Pancreas (tissue), 10 donors: ENCODE measurements at regions not wholly inside any gene's neighbourhood (a gene's known extent, or its start where the extent isn't known, plus 50 kb on each side); places are given as distances from the start of the nearest gene placed in this dataset.

Experiments
- ATAC-seq, 4 donors: fragments of 200-7000 bp; cut with Tn5 transposase; one replicate each; pipeline versions ENCODE4 v1.8.0 to v1.9.1; 2020; ENCODE audit warnings: mild to moderate bottlenecking in 4 of 4, moderate library complexity in 4 of 4
- DNase-seq, 6 donors: peaks; one replicate each; pipeline ENCODE4 v3.0.0-alpha.2; 2020
- FAIRE-seq: peaks from 2 replicates; lab custom pipeline; 2012; peaks lifted over from hg19 to GRCh38; lab: Jason Lieb, UNC
- H3K27ac ChIP-seq, 4 donors: fragments of 200-600 bp; sonication (generic); 1 replicate in 3 of 4; 2 replicates in 1 of 4; pipeline versions ENCODE4 v1.5.0 to v1.8.0; 2020
- H3K27me3 ChIP-seq, 4 donors: fragments of 200-600 bp; one replicate each; pipeline ENCODE4 v1.8.0; 2021
- H3K36me3 ChIP-seq, 3 donors: fragments of 200-600 bp; sonication (generic) in 1 of 3; one replicate each; pipeline versions ENCODE4 v1.5.0 to v1.8.0; 2020 to 2021
- H3K4me1 ChIP-seq, 3 donors: fragments of 200-600 bp; one replicate each; pipeline ENCODE4 v1.8.0; 2021
- H3K4me3 ChIP-seq, 4 donors: fragments of 200-600 bp; sonication (generic) in 2 of 4; one replicate each; pipeline versions ENCODE4 v1.5.0 to v1.8.0; 2020 to 2021
- H3K9me3 ChIP-seq, 4 donors: fragments of 200-600 bp; one replicate each; pipeline ENCODE4 v1.8.0; 2021
- CTCF ChIP-seq, 4 donors: fragments of 200-600 bp; sonication (generic) in 3 of 4; IDR thresholded peaks; one replicate each; pipeline versions ENCODE4 v1.5.0 to v1.8.0; 2021; ENCODE audit warnings: antibody characterized with exemption in 4 of 4
- WGBS, 2 donors: extraction: QIAGEN DNeasy Blood & Tissue Kit; methylation state at CpG; one replicate each; pipeline ENCODE4 v1.1.7; 2013; 5-methylcytosine and 5-hydroxymethylcytosine counted together
- intact Hi-C, 3 donors: fragments of 100-400 bp; cut with DNase I; formaldehyde crosslinking; loops; one replicate each; pipeline versions ENCODE4 v1.11.1 to v1.14.2; 2022
- donor health status: healthy with polysubstance abuse.
- donor health status: DM: no; HTN: no; CAD: no; lungs with moderate emphysema.
- donor health status: DM: no; HTN: no; CAD: no.
- donor health status: control.
- donor health status: control.
- donor health status: Bipolar disorder and iron deficiency.
- donor health status: DM: yes; HTN: yes; CAD: no.
- donor health status: DM: no; HTN: no; CAD: no.
- donor health status: DM: no; HTN: no; CAD: no.
- donor health status: DM: yes; HTN: yes; CAD: no.

- no peak overlapping the region for H3K27ac ChIP-seq
- H3K4me3 ChIP-seq, result no peak overlapping the region
- H3K9me3 ChIP-seq, result no peaks in the 10 kb centered on the region
- no peak for DNase-seq
- no peak for ATAC-seq
- TF ChIP-seq CTCF (IDR thresholded peaks at IDR 0.05), result no peak
- no peaks in the 10 kb centered on the region for H3K27me3 ChIP-seq
- WGBS, 2 donors, result 36 to 74% methylated on average over 1 of the region's 1 CpG
- H3K36me3 ChIP-seq, result no peaks in the 10 kb centered on the region
- FAIRE-seq, result no peak
- intact Hi-C loops, result no loop called here
- no peaks in the 10 kb centered on the region for H3K4me1 ChIP-seq
These were observed 103.8 kb upstream of the PPP3CA start for GRCh38 chr4:101451086-101451485.

GRCh38 chr4:101441446-101441845, 94.1 kb upstream of the PPP3CA start:
- intact Hi-C loops, result no loop called here
- DNase-seq (no peak), FAIRE-seq (no peak), ATAC-seq (no peak)
- Histone ChIP-seq H3K9me3 (no peaks in the 10 kb centered on the region), H3K27me3 (no peaks in the 10 kb centered on the region), H3K4me3 (no peak overlapping the region), H3K36me3 (no peaks in the 10 kb centered on the region), H3K27ac (no peak overlapping the region), H3K4me1 (no peaks in the 10 kb centered on the region)
- TF ChIP-seq CTCF (IDR thresholded peaks at IDR 0.05), result no peak
- 50 to 70% methylated on average over 3 of the region's 3 CpGs for WGBS, 2 donors

GRCh38 chr4:101439926-101440325, 92.6 kb upstream of the PPP3CA start:
- Histone ChIP-seq H3K27ac (no peak overlapping the region), H3K36me3 (no peaks in the 10 kb centered on the region), H3K4me3 (no peak overlapping the region), H3K9me3 (no peaks in the 10 kb centered on the region), H3K4me1 (no peaks in the 10 kb centered on the region), H3K27me3 (no peaks in the 10 kb centered on the region)
- TF ChIP-seq CTCF (IDR thresholded peaks at IDR 0.05), result no peak
- intact Hi-C loops, result no loop called here
- FAIRE-seq (no peak), ATAC-seq (no peak), DNase-seq (no peak)
- WGBS, 2 donors, result 43 to 46% methylated on average over 2 of the region's 2 CpGs

- intact Hi-C loops, result no loop called here
- FAIRE-seq, result no peak
- Histone ChIP-seq H3K27ac (no peak overlapping the region), H3K4me3 (no peak overlapping the region), H3K9me3 (no peaks in the 10 kb centered on the region), H3K4me1 (peaks cover 0 to 14% (median 0%) of the 10 kb centered on the region in 3 donors), H3K36me3 (no peaks in the 10 kb centered on the region), H3K27me3 (no peaks in the 10 kb centered on the region)
- TF ChIP-seq CTCF (IDR thresholded peaks at IDR 0.05), result no peak
- ATAC-seq, result no peak
- no peak for DNase-seq
- WGBS, 2 donors, result 76 to 80% methylated on average over 2 of the region's 2 CpGs
These were observed 74.1 kb upstream of the PPP3CA start for GRCh38 chr4:101421386-101421785.

- no peak for TF ChIP-seq CTCF (IDR thresholded peaks at IDR 0.05)
- DNase-seq, result no peak
- intact Hi-C loops, result no loop called here
These were observed 73.3 kb upstream of the PPP3CA start for GRCh38 chr4:101420661-101421060.

More at GRCh38 chr4:101420661-101421060, 73.3 kb upstream of the PPP3CA start:
- Histone ChIP-seq H3K4me3 (no peak overlapping the region), H3K4me1 (peaks cover 0 to 14% (median 0%) of the 10 kb centered on the region in 3 donors), H3K36me3 (no peaks in the 10 kb centered on the region), H3K9me3 (no peaks in the 10 kb centered on the region), H3K27ac (no peak overlapping the region), H3K27me3 (no peaks in the 10 kb centered on the region)
- FAIRE-seq, result no peak
- ATAC-seq, result no peak
